ENCODE measurements at regions not wholly inside any gene's neighbourhood (a gene's known extent, or its start where the extent isn't known, plus 50 kb on each side); places are given as distances from the start of the nearest gene placed in this dataset.
A peak's percentile ranks its signal among the peaks of the same experiment; 100 is the strongest.

GRCh38 chr1:242651817-242652216, 127.3 kb upstream of the PLD5 start:
- H3K4me3 ChIP-seq (replicated peaks in 1 of 2; ENCODE audit: low read depth in 1 of 2, low read length in 2 of 2) = no peak overlapping the region
- no peaks in the 10 kb centered on the region for H4K20me1 ChIP-seq (ENCODE audit: insufficient read depth)
- DNase-seq (ENCODE audit: low read depth, low spot score) (no peak), ATAC-seq (peak; percentile 38; the same call in 1 of the 2 replicates)
- no peak overlapping the region for H2AFZ ChIP-seq (ENCODE audit: low read depth, low read length, poor library complexity, severe bottlenecking)
- RAD21 ChIA-PET (ENCODE audit: low non-redundant PET in 1 of 2, low total read pairs in 2 of 2, uncharacterized antibody in 2 of 2, unreplicated experiment in 2 of 2) = no interaction called here
- no peak overlapping the region for H3K27ac ChIP-seq (ENCODE audit: low read depth, low read length)
- H3K79me2 ChIP-seq (ENCODE audit: insufficient read depth, low read length) = no peaks in the 10 kb centered on the region
- no TSS peak for BruUV-seq (replicated peaks)
- no peak overlapping the region for H3K4me2 ChIP-seq (ENCODE audit: low read length)
- H3K27me3 ChIP-seq (ENCODE audit: insufficient read depth, low read length) = no peaks in the 10 kb centered on the region
- no peak overlapping the region for H3K9ac ChIP-seq (ENCODE audit: low read length)
- H3K9me2 ChIP-seq (ENCODE audit: insufficient read depth) = no peaks in the 10 kb centered on the region
- intact Hi-C loops (cut with micrococcal nuclease) = loop anchor here (5.0 kb wide), 1 partner anchor 675 kb away; no protein-coding TSS in a partner anchor
- H3K4me1 ChIP-seq (ENCODE audit: control insufficient read depth in 1 of 2, insufficient read depth in 2 of 2, low read length in 2 of 2) = no peaks in the 10 kb centered on the region
- H3K36me3 ChIP-seq (ENCODE audit: control insufficient read depth in 1 of 2, insufficient read depth in 2 of 2, low read length in 2 of 2) = no peaks in the 10 kb centered on the region
- H3K9me3 ChIP-seq (ENCODE audit: control insufficient read depth in 1 of 2, insufficient read depth in 1 of 2, low read depth in 1 of 2, low read length in 2 of 2) = no peaks in the 10 kb centered on the region
- CTCF ChIA-PET = no interaction called here
- POLR2A ChIA-PET = no interaction called here
- 0 out of 2 replicates have a peak, but pooled peaks have one; percentile 4 for TF ChIP-seq RAD21 (IDR thresholded peaks at IDR 0.05; ENCODE audit: low read depth)
- peak in 2 of 3 experiments; percentile 51 to 52; a peak in 4 of 6 replicates for TF ChIP-seq CTCF (IDR thresholded peaks at IDR 0.05 in 2 of 3, conservative IDR thresholded peaks at IDR 0.05 in 1 of 3; ENCODE audit: borderline replicate concordance in 1 of 3, insufficient read depth in 1 of 3, low read depth in 2 of 3, low read length in 2 of 3)
- TF ChIP-seq EGR1 (IDR thresholded peaks at IDR 0.05; ENCODE audit: low read depth) = no peak
- no peak for TF ChIP-seq SP1 (IDR thresholded peaks at IDR 0.05; ENCODE audit: low read depth)

DNA sequence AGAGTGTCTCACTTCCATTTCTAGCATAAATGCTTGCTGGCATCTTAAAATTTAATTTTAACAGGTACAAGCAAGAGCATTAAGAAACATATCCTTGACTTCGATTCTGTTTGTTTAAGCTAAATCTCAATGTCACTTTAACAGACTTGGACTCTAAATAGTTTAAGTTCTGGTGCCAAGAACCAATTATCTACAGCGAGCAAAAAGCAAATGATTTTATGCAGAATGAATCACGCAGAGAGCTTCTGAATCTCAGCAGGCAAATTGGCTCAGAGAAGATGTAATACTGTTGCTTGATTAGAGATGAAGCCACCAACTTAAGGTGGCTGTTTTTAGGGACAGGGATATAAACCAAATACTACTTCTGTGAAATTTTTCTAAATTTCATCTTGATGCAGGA, 117.0 kb upstream of the PLD5 start:
- Histone ChIP-seq H3K9me2 (ENCODE audit: insufficient read depth) (no peaks in the 10 kb centered on the region), H3K9ac (ENCODE audit: low read length) (no peak overlapping the region), H3K36me3 (ENCODE audit: control insufficient read depth in 1 of 2, insufficient read depth in 2 of 2, low read length in 2 of 2) (no peaks in the 10 kb centered on the region), H3K4me1 (ENCODE audit: control insufficient read depth in 1 of 2, insufficient read depth in 2 of 2, low read length in 2 of 2) (no peaks in the 10 kb centered on the region), H3K4me3 (replicated peaks in 1 of 2; ENCODE audit: low read depth in 1 of 2, low read length in 2 of 2) (no peak overlapping the region), H4K20me1 (ENCODE audit: insufficient read depth) (no peaks in the 10 kb centered on the region), H3K9me3 (ENCODE audit: control insufficient read depth in 1 of 2, insufficient read depth in 1 of 2, low read depth in 1 of 2, low read length in 2 of 2) (no peaks in the 10 kb centered on the region), H2AFZ (ENCODE audit: low read depth, low read length, poor library complexity, severe bottlenecking) (no peak overlapping the region), H3K27ac (ENCODE audit: low read depth, low read length) (no peak overlapping the region), H3K79me2 (ENCODE audit: insufficient read depth, low read length) (no peaks in the 10 kb centered on the region), H3K4me2 (ENCODE audit: low read length) (no peak overlapping the region), H3K27me3 (ENCODE audit: insufficient read depth, low read length) (no peaks in the 10 kb centered on the region)
- intact Hi-C loops (cut with micrococcal nuclease) = no loop called here
- BruUV-seq (replicated peaks) = no TSS peak
- no peak for DNase-seq (ENCODE audit: low read depth, low spot score)
- ChIA-PET POLR2A (no interaction called here), CTCF (no interaction called here), RAD21 (ENCODE audit: low non-redundant PET in 1 of 2, low total read pairs in 2 of 2, uncharacterized antibody in 2 of 2, unreplicated experiment in 2 of 2) (no interaction called here)
- ATAC-seq = no peak
- TF ChIP-seq, protein P1, sequence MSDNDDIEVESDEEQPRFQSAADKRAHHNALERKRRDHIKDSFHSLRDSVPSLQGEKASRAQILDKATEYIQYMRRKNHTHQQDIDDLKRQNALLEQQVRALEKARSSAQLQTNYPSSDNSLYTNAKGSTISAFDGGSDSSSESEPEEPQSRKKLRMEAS (IDR thresholded peaks at IDR 0.05) = no peak
- TF ChIP-seq YY1 (IDR thresholded peaks at IDR 0.05; ENCODE audit: extremely low read depth, insufficient replicate concordance, low read depth, low read length) (no peak), SIN3A (IDR thresholded peaks at IDR 0.05; ENCODE audit: low read depth) (no peak), ZBTB33 (IDR thresholded peaks at IDR 0.05; ENCODE audit: extremely low read depth, insufficient replicate concordance, low read length) (no peak), EZH2 (IDR thresholded peaks at IDR 0.05) (no peak), ZNF274 (IDR thresholded peaks at IDR 0.05; ENCODE audit: low read depth, low read length) (no peak), POLR2A (IDR thresholded peaks at IDR 0.05; ENCODE audit: borderline replicate concordance, extremely low read depth, insufficient read depth, insufficient read length) (no peak), ELF1 (IDR thresholded peaks at IDR 0.05; ENCODE audit: borderline replicate concordance, low read depth) (no peak), CEBPB (IDR thresholded peaks at IDR 0.05; ENCODE audit: low read depth) (no peak)
- TF ChIP-seq, protein P2, sequence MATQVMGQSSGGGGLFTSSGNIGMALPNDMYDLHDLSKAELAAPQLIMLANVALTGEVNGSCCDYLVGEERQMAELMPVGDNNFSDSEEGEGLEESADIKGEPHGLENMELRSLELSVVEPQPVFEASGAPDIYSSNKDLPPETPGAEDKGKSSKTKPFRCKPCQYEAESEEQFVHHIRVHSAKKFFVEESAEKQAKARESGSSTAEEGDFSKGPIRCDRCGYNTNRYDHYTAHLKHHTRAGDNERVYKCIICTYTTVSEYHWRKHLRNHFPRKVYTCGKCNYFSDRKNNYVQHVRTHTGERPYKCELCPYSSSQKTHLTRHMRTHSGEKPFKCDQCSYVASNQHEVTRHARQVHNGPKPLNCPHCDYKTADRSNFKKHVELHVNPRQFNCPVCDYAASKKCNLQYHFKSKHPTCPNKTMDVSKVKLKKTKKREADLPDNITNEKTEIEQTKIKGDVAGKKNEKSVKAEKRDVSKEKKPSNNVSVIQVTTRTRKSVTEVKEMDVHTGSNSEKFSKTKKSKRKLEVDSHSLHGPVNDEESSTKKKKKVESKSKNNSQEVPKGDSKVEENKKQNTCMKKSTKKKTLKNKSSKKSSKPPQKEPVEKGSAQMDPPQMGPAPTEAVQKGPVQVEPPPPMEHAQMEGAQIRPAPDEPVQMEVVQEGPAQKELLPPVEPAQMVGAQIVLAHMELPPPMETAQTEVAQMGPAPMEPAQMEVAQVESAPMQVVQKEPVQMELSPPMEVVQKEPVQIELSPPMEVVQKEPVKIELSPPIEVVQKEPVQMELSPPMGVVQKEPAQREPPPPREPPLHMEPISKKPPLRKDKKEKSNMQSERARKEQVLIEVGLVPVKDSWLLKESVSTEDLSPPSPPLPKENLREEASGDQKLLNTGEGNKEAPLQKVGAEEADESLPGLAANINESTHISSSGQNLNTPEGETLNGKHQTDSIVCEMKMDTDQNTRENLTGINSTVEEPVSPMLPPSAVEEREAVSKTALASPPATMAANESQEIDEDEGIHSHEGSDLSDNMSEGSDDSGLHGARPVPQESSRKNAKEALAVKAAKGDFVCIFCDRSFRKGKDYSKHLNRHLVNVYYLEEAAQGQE (IDR thresholded peaks at IDR 0.05; ENCODE audit: low read depth) = no peak
